ENCODE measurements at regions not wholly inside any gene's neighbourhood (a gene's known extent, or its start where the extent isn't known, plus 50 kb on each side); places are given as distances from the start of the nearest gene placed in this dataset.
"Not testable (repeated sequence)": the region's sequence is repeated elsewhere in the genome, so short reads cannot be mapped to it uniquely, and the experiment has no call there.

DNA sequence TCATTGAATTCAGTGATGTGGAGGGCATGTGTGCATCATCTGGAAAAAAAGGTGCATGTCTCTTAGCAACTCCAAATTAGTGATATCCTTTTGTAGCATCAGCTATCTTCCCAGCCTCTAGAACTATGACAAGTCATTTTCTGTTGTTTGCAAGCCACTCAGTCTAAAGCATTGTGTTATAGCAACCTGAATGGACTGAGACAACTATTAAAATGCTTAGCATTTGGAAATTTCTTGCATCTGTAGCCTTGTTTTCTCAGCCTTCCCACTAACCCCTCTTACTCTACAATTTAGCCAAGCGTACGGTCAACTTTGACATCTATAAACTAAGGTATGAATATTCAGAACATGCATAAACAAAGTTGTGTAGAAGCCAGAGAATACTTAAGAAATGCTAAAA is 777.1 kb upstream of the CDH18 start:
- DNase-seq (ENCODE audit: extremely low spot score); H3K4me1 ChIP-seq (ENCODE audit: insufficient read depth); H3K27ac ChIP-seq (ENCODE audit: low read depth); H3K36me3 ChIP-seq (ENCODE audit: insufficient read depth); H3K4me3 ChIP-seq (ENCODE audit: low read depth, low read length): not testable (repeated sequence)
- no CpG with 5 or more reads among the region's 2 CpGs for WGBS

DNA sequence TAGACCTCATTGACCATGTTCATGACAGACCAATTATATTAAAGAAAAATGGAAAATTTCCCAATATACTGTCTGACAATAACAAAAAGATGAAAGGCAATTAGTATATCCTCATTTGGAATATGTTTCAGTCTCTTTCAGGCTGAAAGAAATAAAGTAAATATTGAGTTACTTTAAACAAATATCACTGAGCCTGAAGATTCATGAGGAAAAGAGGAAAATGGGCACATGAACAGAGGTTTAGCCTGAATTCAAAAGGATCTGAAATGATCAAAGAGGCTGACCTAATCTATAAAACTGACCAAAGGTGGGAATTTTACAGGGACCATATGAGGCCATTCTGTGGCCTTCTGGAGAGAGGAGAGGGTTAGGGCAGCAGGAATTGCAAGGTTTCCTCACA is 771.5 kb upstream of the CDH18 start:
- DNase-seq (ENCODE audit: extremely low spot score); H3K27ac ChIP-seq (ENCODE audit: low read depth); H3K36me3 ChIP-seq (ENCODE audit: insufficient read depth); H3K4me1 ChIP-seq (ENCODE audit: insufficient read depth); H3K4me3 ChIP-seq (ENCODE audit: low read depth, low read length): not testable (repeated sequence)

DNA sequence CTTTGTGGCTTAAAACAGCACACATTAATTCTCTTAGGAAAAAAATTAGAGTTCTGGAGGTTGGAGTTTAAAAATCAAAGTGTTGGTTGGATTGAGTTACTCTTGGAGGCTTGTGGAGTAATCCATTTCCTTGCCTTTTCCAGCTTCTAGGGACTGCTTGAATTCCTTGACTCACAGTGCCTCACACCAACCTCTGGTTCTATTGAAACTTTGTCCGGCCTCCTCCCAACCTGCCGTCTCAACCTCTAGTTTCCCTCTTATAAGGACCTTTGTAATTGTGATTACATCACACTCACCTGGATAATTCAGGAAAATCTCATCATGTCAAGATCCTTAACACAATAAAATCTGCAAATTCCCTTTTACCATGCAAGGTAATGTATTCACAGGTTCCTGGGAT is 764.2 kb upstream of the CDH18 start:
- H3K4me3 ChIP-seq (ENCODE audit: low read depth, low read length); H3K27ac ChIP-seq (ENCODE audit: low read depth); DNase-seq (ENCODE audit: extremely low spot score); H3K4me1 ChIP-seq (ENCODE audit: insufficient read depth); H3K36me3 ChIP-seq (ENCODE audit: insufficient read depth): not testable (repeated sequence)
- WGBS: 100% methylated on average over 1 of the region's 2 CpGs

DNA sequence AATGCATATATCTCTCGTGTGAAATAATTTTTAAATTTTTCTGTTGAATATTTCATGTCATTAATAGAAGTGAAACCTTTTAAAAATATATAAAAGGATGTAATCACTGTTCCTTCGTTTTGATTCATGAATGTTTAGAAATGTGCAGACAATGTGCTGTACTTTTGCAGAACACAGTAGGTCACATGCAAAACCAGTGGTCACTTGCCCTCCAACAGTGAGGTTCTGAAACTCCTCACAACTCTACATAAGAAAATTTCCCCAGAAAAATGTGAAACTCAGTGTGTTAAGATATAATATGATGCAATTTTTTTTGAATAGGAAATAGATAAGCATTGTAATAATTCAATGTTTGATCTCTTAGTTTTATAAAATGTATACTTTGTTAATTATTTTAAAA is 747.7 kb upstream of the CDH18 start:
- H3K4me1 ChIP-seq (ENCODE audit: insufficient read depth); H3K4me3 ChIP-seq (ENCODE audit: low read depth, low read length); DNase-seq (ENCODE audit: extremely low spot score); H3K36me3 ChIP-seq (ENCODE audit: insufficient read depth); H3K27ac ChIP-seq (ENCODE audit: low read depth): not testable (repeated sequence)
- WGBS: 56% methylated on average over 2 of the region's 2 CpGs

DNA sequence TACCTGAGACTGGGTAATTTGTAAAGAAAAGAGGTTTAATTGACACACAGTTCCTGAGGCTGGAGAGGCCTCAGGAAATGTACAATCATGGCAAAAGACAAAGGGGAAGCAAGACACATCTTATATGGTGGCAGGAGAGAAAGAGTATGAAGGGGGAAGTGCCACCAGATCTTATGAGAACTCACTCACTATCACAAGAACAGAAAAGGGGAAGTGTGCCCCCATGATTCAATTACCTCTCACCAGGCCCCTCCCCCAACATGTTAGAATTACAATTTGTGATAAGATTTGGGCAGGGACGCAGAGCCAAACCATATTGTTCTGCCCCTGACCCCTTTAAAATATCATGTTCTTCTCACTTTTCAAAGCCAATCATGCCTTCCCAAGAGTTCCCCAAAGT is 744.2 kb upstream of the CDH18 start:
- not testable (repeated sequence) for H3K4me1 ChIP-seq (ENCODE audit: insufficient read depth); DNase-seq (ENCODE audit: extremely low spot score); H3K4me3 ChIP-seq (ENCODE audit: low read depth, low read length); H3K36me3 ChIP-seq (ENCODE audit: insufficient read depth); H3K27ac ChIP-seq (ENCODE audit: low read depth)
- 82% methylated on average over 1 of the region's 1 CpG for WGBS

DNA sequence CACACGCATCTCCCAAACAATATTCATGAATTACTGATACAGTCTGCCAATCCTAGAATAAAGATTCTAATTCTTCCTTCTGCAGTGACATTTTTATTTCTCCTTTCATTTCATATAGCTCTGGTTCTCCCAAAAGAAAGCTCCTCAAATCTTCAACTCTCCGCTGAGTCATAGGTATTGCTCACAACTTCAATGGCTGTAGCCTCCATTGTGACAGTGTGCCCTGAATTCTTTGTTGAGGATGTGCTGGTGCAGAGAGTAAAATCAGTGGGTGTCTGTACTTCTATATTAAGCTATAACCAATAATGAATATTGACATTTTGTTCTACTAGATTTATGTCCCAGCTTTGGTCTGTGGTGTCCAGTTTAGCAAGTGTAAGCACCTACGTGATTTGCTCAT is 733.3 kb upstream of the CDH18 start:
- not testable (repeated sequence) for DNase-seq (ENCODE audit: extremely low spot score); H3K4me1 ChIP-seq (ENCODE audit: insufficient read depth); H3K36me3 ChIP-seq (ENCODE audit: insufficient read depth); H3K27ac ChIP-seq (ENCODE audit: low read depth); H3K4me3 ChIP-seq (ENCODE audit: low read depth, low read length)
- 85% methylated on average over 3 of the region's 3 CpGs for WGBS

DNA sequence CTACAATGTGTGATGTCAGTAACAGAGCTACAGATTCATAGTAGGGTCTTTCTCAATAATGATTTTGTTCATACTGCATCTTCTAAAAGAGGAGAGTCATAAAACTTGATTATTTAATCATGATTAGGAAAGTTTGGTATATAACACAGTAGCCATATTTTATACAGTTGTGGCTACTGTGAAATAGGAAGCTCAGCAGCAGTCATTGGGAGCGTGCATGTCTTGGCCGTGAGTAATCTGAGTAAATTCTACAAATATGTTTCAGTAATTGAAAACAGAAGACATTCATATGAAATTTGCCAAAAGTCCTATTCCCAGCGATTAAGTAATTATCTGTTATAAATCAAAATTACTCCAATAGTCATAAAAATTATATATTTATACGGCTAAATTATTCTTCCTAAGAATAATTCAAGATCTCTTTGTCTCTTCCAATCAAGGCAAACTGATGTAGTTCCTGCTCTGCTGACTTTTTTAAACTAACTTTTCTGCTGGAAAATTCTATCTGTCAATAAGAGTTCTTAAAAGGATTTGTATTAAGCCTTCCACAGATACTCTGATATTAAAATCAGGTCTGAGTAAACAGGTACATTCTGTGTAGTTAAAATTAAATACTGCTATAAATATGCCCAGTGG is 723.6 kb upstream of the CDH18 start:
- DNase-seq (ENCODE audit: extremely low spot score): not testable (repeated sequence)

DNA sequence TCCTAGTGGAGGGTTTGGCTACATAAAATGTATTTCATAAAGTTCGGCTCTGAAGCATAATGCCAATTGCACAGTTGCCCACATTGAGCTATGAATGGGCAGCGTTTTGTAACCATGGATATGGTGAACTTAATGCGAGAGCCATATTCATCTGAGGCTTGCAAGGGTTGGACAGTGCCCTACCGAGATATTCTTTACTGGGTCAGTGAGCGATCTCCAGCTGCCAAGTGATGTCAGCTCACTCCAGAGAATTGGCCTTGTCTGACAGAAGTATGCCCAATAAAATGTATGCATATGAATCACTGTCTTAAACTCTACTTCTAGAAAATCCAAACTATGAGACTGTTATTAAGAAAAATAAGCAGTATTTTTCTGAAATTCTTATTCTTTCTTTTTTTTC is 719.6 kb upstream of the CDH18 start:
- WGBS: 56% methylated on average over 5 of the region's 5 CpGs
- DNase-seq (ENCODE audit: extremely low spot score); H3K4me3 ChIP-seq (ENCODE audit: low read depth, low read length); H3K4me1 ChIP-seq (ENCODE audit: insufficient read depth); H3K36me3 ChIP-seq (ENCODE audit: insufficient read depth); H3K27ac ChIP-seq (ENCODE audit: low read depth): not testable (repeated sequence)

More for the DNA sequence above, 723.6 kb upstream of the CDH18 start:
- not testable (repeated sequence) for H3K36me3 ChIP-seq (ENCODE audit: insufficient read depth); H3K4me1 ChIP-seq (ENCODE audit: insufficient read depth); H3K27ac ChIP-seq (ENCODE audit: low read depth); H3K4me3 ChIP-seq (ENCODE audit: low read depth, low read length)
- 62% methylated on average over 4 of the region's 4 CpGs for WGBS

DNA sequence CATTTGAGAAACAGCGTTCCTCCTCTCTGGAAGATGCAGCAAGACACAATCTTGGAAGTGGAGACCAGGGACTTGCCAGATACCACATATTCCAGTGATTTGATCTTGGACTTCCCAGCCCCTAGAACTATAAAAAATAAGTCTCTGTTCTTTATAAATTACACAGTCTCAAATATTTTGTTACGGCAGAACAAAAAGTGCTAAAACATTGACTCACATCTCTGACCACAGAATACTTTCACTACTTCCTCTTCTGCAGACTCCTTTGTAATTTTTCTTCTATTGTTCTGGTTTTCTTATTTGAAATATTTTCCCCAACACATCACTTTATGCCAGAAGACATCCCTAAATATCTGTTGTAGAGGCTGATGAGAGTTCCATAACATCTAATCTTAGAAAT is 706.1 kb upstream of the CDH18 start:
- Histone ChIP-seq H3K4me3 (ENCODE audit: low read depth, low read length) (no peak overlapping the region), H3K4me1 (ENCODE audit: insufficient read depth) (no peaks in the 10 kb centered on the region), H3K27ac (ENCODE audit: low read depth) (no peak overlapping the region), H3K36me3 (ENCODE audit: insufficient read depth) (no peaks in the 10 kb centered on the region)
- 39% methylated on average over 2 of the region's 2 CpGs for WGBS
- no peak for DNase-seq (ENCODE audit: extremely low spot score)

DNA sequence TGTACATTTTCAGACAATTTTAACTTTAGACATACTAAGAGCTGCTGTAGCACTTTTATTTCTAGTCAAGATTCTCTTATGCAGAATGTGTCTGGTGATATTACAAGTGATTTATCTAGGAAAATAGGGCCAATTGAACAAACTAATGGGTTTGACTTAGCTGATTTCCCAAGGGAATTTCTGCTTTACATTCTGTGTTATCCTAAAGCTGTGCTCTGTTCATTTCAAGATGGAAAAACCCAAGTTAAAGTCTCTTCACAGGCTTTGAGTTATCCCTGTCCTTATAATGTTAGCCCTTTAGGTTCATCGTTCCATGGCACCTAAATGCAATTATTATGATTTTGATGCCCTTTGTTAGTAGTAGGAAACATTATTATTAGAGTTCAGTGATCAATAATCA is 704.9 kb upstream of the CDH18 start:
- DNase-seq (ENCODE audit: extremely low spot score): no peak
- H3K4me1 ChIP-seq (ENCODE audit: insufficient read depth): no peaks in the 10 kb centered on the region
- no peak overlapping the region for H3K4me3 ChIP-seq (ENCODE audit: low read depth, low read length)
- no peaks in the 10 kb centered on the region for H3K36me3 ChIP-seq (ENCODE audit: insufficient read depth)
- H3K27ac ChIP-seq (ENCODE audit: low read depth): no peak overlapping the region
- WGBS: 83% methylated on average over 1 of the region's 1 CpG

DNA sequence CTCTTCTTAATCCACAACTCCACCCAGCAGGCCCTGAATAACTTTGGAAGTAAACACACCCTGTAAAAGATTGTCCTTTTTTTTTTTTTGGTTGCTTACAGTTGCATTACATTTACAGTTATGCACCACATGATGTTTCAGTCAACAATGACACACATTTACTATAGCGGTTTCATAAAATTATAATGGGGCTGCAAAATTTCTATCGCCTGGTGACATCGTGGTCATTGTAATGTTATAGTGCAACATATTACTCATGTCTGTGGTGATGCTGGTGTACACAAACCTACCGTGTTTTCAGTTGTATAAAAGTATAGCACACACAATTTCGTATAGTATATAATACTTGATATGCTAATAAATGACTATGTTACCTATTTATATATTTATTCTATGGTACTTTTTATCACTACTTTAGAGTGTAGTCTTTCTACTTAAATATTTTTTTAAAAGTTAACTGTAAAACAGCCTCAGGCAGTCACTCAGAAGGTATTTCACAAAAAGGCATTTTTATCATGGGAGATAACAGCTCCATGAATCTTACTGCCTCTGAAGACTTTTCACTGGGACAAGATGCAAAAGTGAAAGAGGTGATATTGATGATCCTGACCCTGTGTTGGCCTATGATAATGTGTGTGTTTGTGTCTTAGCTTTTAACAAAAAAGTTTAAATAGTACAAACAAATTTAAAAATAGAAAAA is 695.4 kb upstream of the CDH18 start:
- Histone ChIP-seq H3K36me3 (ENCODE audit: insufficient read depth) (no peaks in the 10 kb centered on the region), H3K4me3 (ENCODE audit: low read depth, low read length) (no peak overlapping the region), H3K4me1 (ENCODE audit: insufficient read depth) (no peaks in the 10 kb centered on the region), H3K27ac (ENCODE audit: low read depth) (no peak overlapping the region)
- WGBS: 69% methylated on average over 5 of the region's 5 CpGs
- no peak for DNase-seq (ENCODE audit: extremely low spot score)

DNA sequence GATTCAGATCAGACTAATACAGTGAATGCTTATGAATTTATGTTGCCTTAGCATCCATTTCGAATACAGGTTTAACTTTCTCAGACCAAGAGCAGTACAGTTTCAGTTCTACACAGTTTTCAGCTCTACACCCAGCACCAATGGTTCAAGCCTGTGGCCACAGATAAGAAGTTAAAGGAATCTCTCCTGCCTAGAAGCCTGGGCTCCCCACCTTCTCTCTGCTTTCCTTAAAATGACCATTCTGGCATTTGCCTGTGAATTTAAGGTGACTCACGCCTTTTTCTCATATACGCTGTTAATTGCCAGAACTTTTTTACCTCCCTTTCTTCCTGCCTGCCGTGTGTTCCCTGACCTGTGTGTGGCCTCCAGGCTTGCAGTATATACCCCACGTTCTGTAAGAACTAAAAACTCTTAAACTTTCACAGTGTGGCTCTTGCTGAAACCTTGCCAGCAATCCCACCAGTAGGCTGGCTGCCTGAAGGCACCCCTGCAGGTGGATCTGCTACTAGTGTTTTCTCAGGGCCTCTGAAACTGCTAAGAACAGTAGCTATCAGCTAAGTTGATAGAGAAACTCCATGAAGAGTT is 692.8 kb upstream of the CDH18 start:
- Histone ChIP-seq H3K4me1 (ENCODE audit: insufficient read depth) (no peaks in the 10 kb centered on the region), H3K27ac (ENCODE audit: low read depth) (no peak overlapping the region), H3K4me3 (ENCODE audit: low read depth, low read length) (no peak overlapping the region), H3K36me3 (ENCODE audit: insufficient read depth) (no peaks in the 10 kb centered on the region)
- 70% methylated on average over 5 of the region's 5 CpGs for WGBS
- no peak for DNase-seq (ENCODE audit: extremely low spot score)

DNA sequence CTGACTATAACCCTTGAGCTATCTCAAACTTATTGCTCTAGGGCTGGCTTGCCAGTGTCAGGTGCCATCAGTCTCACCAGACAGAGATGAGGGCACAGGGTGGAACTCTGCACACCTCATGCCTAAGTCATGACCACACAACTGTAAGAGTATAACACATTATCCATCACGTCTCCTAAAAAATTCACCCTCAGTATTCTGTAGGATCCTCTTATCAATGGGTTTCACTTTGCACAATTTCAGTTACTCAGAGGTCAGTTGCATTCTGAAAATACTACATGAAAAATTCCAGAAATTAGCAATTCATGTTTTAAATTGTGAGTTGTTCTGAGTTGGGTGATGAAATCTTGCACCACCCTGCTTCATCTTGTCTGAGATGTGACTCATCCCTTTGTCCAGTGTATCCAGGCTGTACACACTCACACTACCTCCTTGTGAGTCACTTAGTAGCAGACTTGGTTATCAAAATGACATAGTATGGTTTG is 690.9 kb upstream of the CDH18 start:
- Histone ChIP-seq H3K4me1 (ENCODE audit: insufficient read depth) (no peaks in the 10 kb centered on the region), H3K27ac (ENCODE audit: low read depth) (no peak overlapping the region), H3K36me3 (ENCODE audit: insufficient read depth) (no peaks in the 10 kb centered on the region), H3K4me3 (ENCODE audit: low read depth, low read length) (no peak overlapping the region)
- DNase-seq (ENCODE audit: extremely low spot score): no peak
- 91% methylated on average over 1 of the region's 1 CpG for WGBS

DNA sequence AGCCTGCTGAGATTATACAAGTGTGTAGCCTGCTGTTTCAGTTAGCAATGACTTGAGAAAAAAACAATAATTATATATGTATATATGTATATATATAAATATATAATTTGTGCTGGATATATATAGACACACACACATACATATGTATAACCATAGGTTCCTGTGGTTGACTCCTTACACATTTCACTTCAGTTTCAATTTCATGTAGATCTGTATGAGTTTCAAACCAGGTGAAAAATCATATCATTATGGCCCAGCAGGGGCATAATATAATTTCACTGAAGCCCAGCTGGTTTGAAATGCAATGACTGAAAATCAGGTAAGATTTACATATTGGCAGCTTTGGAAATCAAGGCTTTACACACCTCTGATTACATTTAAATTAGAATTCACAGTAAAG is 690.4 kb upstream of the CDH18 start:
- Histone ChIP-seq H3K27ac (ENCODE audit: low read depth) (no peak overlapping the region), H3K4me3 (ENCODE audit: low read depth, low read length) (no peak overlapping the region), H3K36me3 (ENCODE audit: insufficient read depth) (no peaks in the 10 kb centered on the region)

More for the DNA sequence above, 690.4 kb upstream of the CDH18 start:
- H3K4me1 ChIP-seq (ENCODE audit: insufficient read depth): no peaks in the 10 kb centered on the region
- DNase-seq (ENCODE audit: extremely low spot score): no peak

Data from urinary bladder (tissue), 3 donors.